NB4 (cell line): ENCODE measurements at regions not wholly inside any gene's neighbourhood (a gene's known extent, or its start where the extent isn't known, plus 50 kb on each side); places are given as distances from the start of the nearest gene placed in this dataset.

Experiments
- CTCF ChIP-seq: IDR thresholded peaks from one replicate; pipeline ENCODE4 v1.5.1; 2012; ENCODE audit warnings: low read depth, low read length
- POLR2A ChIP-seq: IDR thresholded peaks from 2 replicates; pipeline ENCODE4 v1.6.1; 2011; ENCODE audit warnings: mild to moderate bottlenecking; ENCODE audit not compliant: insufficient read length; ENCODE audit errors: extremely low read depth
- TF ChIP-seq, protein P1 (sequence below): IDR thresholded peaks from 2 replicates; pipeline ENCODE4 v1.6.1; 2011; ENCODE audit warnings: low read depth, low read length

DNA sequence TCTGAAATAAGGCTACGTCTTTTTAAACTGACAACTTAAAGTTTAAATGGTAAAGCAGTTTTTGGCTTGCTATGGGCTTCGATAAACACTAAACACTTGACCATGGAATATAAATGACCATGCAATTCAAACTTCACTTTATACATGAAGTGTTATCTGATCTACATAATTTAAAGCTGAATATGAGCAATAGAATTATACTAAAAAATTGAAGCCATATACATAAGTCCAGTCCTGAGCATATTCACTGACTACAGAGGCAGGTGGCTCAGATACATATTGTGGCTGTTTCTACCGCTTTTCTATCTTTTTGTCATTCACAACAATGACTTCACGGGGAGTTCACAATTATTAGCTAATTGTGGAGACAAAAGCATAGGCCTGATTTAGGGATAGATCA is 149.6 kb upstream of the DDIT4L start:
- TF ChIP-seq CTCF (no peak), POLR2A (no peak)
- TF ChIP-seq, protein P1, sequence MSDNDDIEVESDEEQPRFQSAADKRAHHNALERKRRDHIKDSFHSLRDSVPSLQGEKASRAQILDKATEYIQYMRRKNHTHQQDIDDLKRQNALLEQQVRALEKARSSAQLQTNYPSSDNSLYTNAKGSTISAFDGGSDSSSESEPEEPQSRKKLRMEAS, result no peak
